Endothelial cell of umbilical vein (primary cell): ENCODE measurements at regions not wholly inside any gene's neighbourhood (a gene's known extent, or its start where the extent isn't known, plus 50 kb on each side); places are given as distances from the start of the nearest gene placed in this dataset.

Experiments used
- BruUV-seq: library from RNA; stranded (reverse); fragments of 400-500 nt; replicated peaks from 2 replicates; lab custom pipeline; 2021; lab: Mats Ljungman, UMichigan
- CTCF ChIA-PET: fragments of 300-600, 350-600 bp; sonication (Branson Sonifier 250); formaldehyde crosslinking; loops from one replicate; lab custom pipeline; 2021; ENCODE audit warnings: antibody characterized with exemption, inconsistent platforms; lab: Charles Lee
- POLR2A ChIA-PET: fragments of 300-600, 350-600 bp; sonication (Branson Sonifier 250); formaldehyde crosslinking; loops from one replicate; lab custom pipeline; 2021; ENCODE audit warnings: antibody characterized with exemption, inconsistent platforms; lab: Charles Lee
- DNase-seq: peaks from one replicate; pipeline ENCODE4 v3.0.0-alpha.2; 2011; ENCODE audit warnings: low read depth, low spot score
- FAIRE-seq: peaks from 2 replicates; lab custom pipeline; 2011; peaks lifted over from hg19 to GRCh38; lab: Jason Lieb, UNC
- H2AFZ ChIP-seq: 2 replicates; pipeline ENCODE4 v1.6.0; 2012; ENCODE audit warnings: low read depth, low read length, control low read depth, inconsistent platforms
- H3K27ac ChIP-seq: 2 replicates; pipeline ENCODE4 v1.5.1; 2011; ENCODE audit warnings: low read depth, mild to moderate bottlenecking, control low read depth, low read length, moderate library complexity; ENCODE audit not compliant: insufficient read depth
- H3K27me3 ChIP-seq, 2 experiments: 2 replicates each; pipeline versions ENCODE4 v1.6.0 to v1.6.1; 2011; ENCODE audit warnings: low read length in 2 of 2, mixed read lengths in 1 of 2; ENCODE audit not compliant: control insufficient read depth in 2 of 2, insufficient read depth in 2 of 2
- H3K36me3 ChIP-seq, 2 experiments: 2 replicates in 1 of 2; 3 replicates in 1 of 2; pipeline ENCODE4 v1.5.1; 2011; ENCODE audit warnings: low read length in 2 of 2, mild to moderate bottlenecking in 1 of 2, moderate library complexity in 1 of 2; ENCODE audit not compliant: control insufficient read depth in 2 of 2, insufficient read depth in 2 of 2; ENCODE audit errors: extremely low read depth in 1 of 2
- H3K4me1 ChIP-seq: 3 replicates; pipeline ENCODE4 v1.5.1; 2011; ENCODE audit warnings: mild to moderate bottlenecking, low read length; ENCODE audit not compliant: control insufficient read depth, insufficient read depth; ENCODE audit errors: extremely low read depth
- H3K4me2 ChIP-seq: 2 replicates; pipeline ENCODE4 v1.6.1; 2011; ENCODE audit warnings: low read length, control low read depth, mixed read lengths; ENCODE audit not compliant: insufficient read depth
- H3K4me3 ChIP-seq, 3 experiments: fragments of 200-600 bp in 1 of 3; sonication (generic), shearing (Covaris generic) in 1 of 3; replicated peaks in 1 of 3; 2 replicates each; pipeline ENCODE4 v1.5.1; 2011 to 2016; ENCODE audit warnings: control low read depth in 3 of 3, low read length in 3 of 3, mild to moderate bottlenecking in 2 of 3, inconsistent platforms in 1 of 3, low read depth in 1 of 3, moderate library complexity in 1 of 3; ENCODE audit not compliant: insufficient read depth in 1 of 3
- H3K79me2 ChIP-seq: 2 replicates; pipeline ENCODE4 v1.6.0; 2012; ENCODE audit warnings: low read length, inconsistent platforms; ENCODE audit not compliant: control insufficient read depth, insufficient read depth
- H3K9ac ChIP-seq: replicated peaks from 2 replicates; pipeline ENCODE3; 2011; ENCODE audit warnings: low read length, control low read depth; ENCODE audit not compliant: insufficient read depth; ENCODE audit errors: extremely low read depth
- H3K9me1 ChIP-seq: replicated peaks from 3 replicates; pipeline ENCODE4 v1.6.0; 2011; ENCODE audit warnings: mild to moderate bottlenecking, low read length; ENCODE audit not compliant: control insufficient read depth, insufficient read depth; ENCODE audit errors: extremely low read depth
- H3K9me3 ChIP-seq: replicated peaks from 2 replicates; pipeline ENCODE4 v1.5.1; 2012; ENCODE audit warnings: low read length, inconsistent platforms; ENCODE audit not compliant: control insufficient read depth, insufficient read depth
- H4K20me1 ChIP-seq: replicated peaks from 2 replicates; pipeline ENCODE3; 2011; ENCODE audit warnings: mild to moderate bottlenecking, low read length; ENCODE audit not compliant: control insufficient read depth, insufficient read depth; ENCODE audit errors: extremely low read depth
- EZH2 ChIP-seq: IDR thresholded peaks from 2 replicates; pipeline ENCODE4 v1.6.1; 2012; ENCODE audit warnings: borderline replicate concordance, low read depth, mild to moderate bottlenecking, moderate library complexity, low read length, inconsistent platforms; ENCODE audit not compliant: severe bottlenecking
- FOS ChIP-seq: IDR thresholded peaks from 2 replicates; pipeline ENCODE4 v1.6.1; 2011; ENCODE audit warnings: mild to moderate bottlenecking, low read length, moderate library complexity, borderline replicate concordance; ENCODE audit not compliant: insufficient read depth
- GATA2 ChIP-seq: IDR thresholded peaks from 2 replicates; pipeline ENCODE4 v1.7.0; 2011; ENCODE audit warnings: low read depth, mild to moderate bottlenecking, moderate library complexity, mixed read lengths, low read length; ENCODE audit not compliant: insufficient read length, insufficient read depth
- JUN ChIP-seq: IDR thresholded peaks from 2 replicates; pipeline ENCODE4 v1.6.1; 2011; ENCODE audit warnings: borderline replicate concordance, low read depth; ENCODE audit not compliant: insufficient read length, insufficient read depth
- MYC ChIP-seq: IDR thresholded peaks from one replicate; pipeline ENCODE4 v1.6.1; 2011; ENCODE audit warnings: mild to moderate bottlenecking, low read depth, low read length
- POLR2A ChIP-seq: IDR thresholded peaks from 2 replicates; pipeline ENCODE4 v1.6.1; 2012; ENCODE audit warnings: low read depth, mild to moderate bottlenecking, control low read depth, low read length
- POLR2AphosphoS5 ChIP-seq: IDR thresholded peaks from 2 replicates; pipeline ENCODE4 v1.6.1; 2012; ENCODE audit warnings: low read depth, mild to moderate bottlenecking, control low read depth, low read length, moderate library complexity; ENCODE audit not compliant: insufficient read depth
- dilution Hi-C: fragments of 300-500 bp; cut with MboI; formaldehyde crosslinking; loops from one replicate; pipeline ENCODE4 v1.15.0; 2019; ENCODE audit warnings: low sequenced_read_pairs; ENCODE audit not compliant: extremely low pct_ligation_motif_present
- intact Hi-C: fragments of 100-400 bp; cut with micrococcal nuclease; formaldehyde crosslinking; loops from one replicate; pipeline ENCODE4 v1.10.0; 2022
- TF ChIP-seq, protein P1 (sequence below): IDR thresholded peaks from 2 replicates; pipeline ENCODE4 v1.6.1; 2011; ENCODE audit not compliant: insufficient read depth, insufficient read length

DNA sequence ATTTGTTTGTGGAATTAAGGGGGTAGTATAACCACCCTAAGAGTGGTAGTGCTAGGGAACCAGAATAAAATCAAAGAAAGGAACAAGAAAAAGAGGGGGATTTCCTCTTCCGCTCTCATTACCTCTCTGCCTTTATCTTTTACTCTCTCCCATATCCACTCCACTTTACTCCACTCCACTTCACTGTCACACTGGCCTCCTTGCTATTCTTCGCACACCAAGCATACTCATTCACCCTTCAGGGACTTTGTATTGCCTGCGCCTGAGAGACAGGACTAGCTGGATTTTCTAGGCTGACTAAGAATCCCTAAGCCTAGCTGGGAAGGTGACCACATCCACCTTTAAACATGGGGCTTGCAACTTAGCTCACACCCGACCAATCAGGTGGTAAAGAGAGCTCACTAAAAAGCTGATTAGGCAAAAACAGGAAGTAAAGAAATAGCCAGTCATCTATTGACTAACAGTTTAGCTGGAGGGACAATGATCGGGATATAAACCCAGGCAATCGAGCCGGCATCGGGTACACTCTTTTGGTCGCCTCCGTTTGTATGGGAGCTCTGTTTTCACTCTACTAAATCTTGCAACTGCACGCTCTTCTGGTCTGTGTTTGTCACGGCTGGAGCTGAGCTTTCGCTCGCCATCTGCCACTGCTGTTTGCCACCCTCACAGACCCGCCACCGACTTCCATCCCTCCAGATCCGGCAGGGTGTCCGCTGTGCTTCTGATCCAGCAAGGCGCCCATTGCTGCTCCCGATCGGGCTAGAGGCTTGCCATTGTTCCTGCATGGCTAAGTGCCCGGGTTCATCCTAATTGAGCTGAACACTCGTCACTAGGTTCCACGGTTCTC is 121.8 kb downstream of the FAM170A start:
- Histone ChIP-seq H2AFZ (no peak overlapping the region), H3K27ac (no peak overlapping the region), H3K9me1 (no peaks in the 10 kb centered on the region), H3K36me3 (no peaks in the 10 kb centered on the region), H4K20me1 (no peaks in the 10 kb centered on the region), H3K27me3 (no peaks in the 10 kb centered on the region), H3K4me3 (no peak overlapping the region), H3K4me1 (no peaks in the 10 kb centered on the region), H3K79me2 (no peaks in the 10 kb centered on the region), H3K4me2 (no peak overlapping the region), H3K9me3 (no peaks in the 10 kb centered on the region), H3K9ac (no peak overlapping the region)
- no TSS peak for BruUV-seq
- intact Hi-C loops (no loop called here), dilution Hi-C loops (no loop called here)
- TF ChIP-seq GATA2 (no peak), FOS (no peak), POLR2A (no peak), EZH2 (no peak), MYC (no peak), POLR2AphosphoS5 (no peak), JUN (no peak)
- TF ChIP-seq, protein P1, sequence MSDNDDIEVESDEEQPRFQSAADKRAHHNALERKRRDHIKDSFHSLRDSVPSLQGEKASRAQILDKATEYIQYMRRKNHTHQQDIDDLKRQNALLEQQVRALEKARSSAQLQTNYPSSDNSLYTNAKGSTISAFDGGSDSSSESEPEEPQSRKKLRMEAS: no peak
- FAIRE-seq: no peak
- ChIA-PET POLR2A (no interaction called here), CTCF (no interaction called here)
- no peak for DNase-seq

- dilution Hi-C loops (no loop called here), intact Hi-C loops (no loop called here)
These were observed 122.4 kb downstream of the FAM170A start for GRCh38 chr5:119751734-119752094.

More at GRCh38 chr5:119751734-119752094, 122.4 kb downstream of the FAM170A start:
- CTCF ChIA-PET: no interaction called here
- Histone ChIP-seq H3K27me3 (no peaks in the 10 kb centered on the region), H4K20me1 (no peaks in the 10 kb centered on the region), H3K9me1 (no peaks in the 10 kb centered on the region), H3K4me2 (no peak overlapping the region), H3K36me3 (no peaks in the 10 kb centered on the region), H2AFZ (no peak overlapping the region), H3K4me1 (no peaks in the 10 kb centered on the region), H3K27ac (no peak overlapping the region), H3K9me3 (no peaks in the 10 kb centered on the region), H3K79me2 (no peaks in the 10 kb centered on the region), H3K9ac (no peak overlapping the region), H3K4me3 (no peak overlapping the region)
- POLR2A ChIA-PET: no interaction called here
- DNase-seq: no peak
- no peak for FAIRE-seq
- TF ChIP-seq, protein P1: no peak
- TF ChIP-seq POLR2AphosphoS5: no peak
- no TSS peak for BruUV-seq
